T-helper 2 cell treated with Interferon-gamma antibody and Interleukin-4, amounts not matched to agents 100 ng/mL and 5 ng/mL, for 36 hours (primary cell): ENCODE measurements at regions not wholly inside any gene's neighbourhood (a gene's known extent, or its start where the extent isn't known, plus 50 kb on each side); places are given as distances from the start of the nearest gene placed in this dataset.

ENCODE experiments used
- intact Hi-C: fragments of 100-400 bp; cut with micrococcal nuclease; formaldehyde crosslinking; loops from one replicate; pipeline ENCODE4 v1.15.1; 2023

GRCh38 chr11:129270446-129270845 is 78.3 kb upstream of the ARHGAP32 start:
- intact Hi-C loops: loop anchor here (10.0 kb wide), 2 partner anchors 386 to 624 kb away; partner anchors contain the start of gene NFRKB

- intact Hi-C loops: no loop called here
Measured at GRCh38 chr11:129268371-129268770, 76.2 kb upstream of the ARHGAP32 start.

GRCh38 chr11:129267716-129268115 is 75.6 kb upstream of the ARHGAP32 start:
- intact Hi-C loops: no loop called here

GRCh38 chr11:129266536-129266935 is 74.4 kb upstream of the ARHGAP32 start:
- intact Hi-C loops: no loop called here

GRCh38 chr11:129265125-129265788 is 73.1 kb upstream of the ARHGAP32 start:
- intact Hi-C loops: no loop called here

GRCh38 chr11:129264114-129264513 is 72.0 kb upstream of the ARHGAP32 start:
- intact Hi-C loops: no loop called here

GRCh38 chr11:129260750-129261149 is 68.6 kb upstream of the ARHGAP32 start:
- intact Hi-C loops: no loop called here

- intact Hi-C loops: no loop called here
Measured at GRCh38 chr11:129259931-129260348, 67.8 kb upstream of the ARHGAP32 start.

GRCh38 chr11:129258205-129258604 is 66.1 kb upstream of the ARHGAP32 start:
- intact Hi-C loops: no loop called here

- intact Hi-C loops: no loop called here
Measured at GRCh38 chr11:129257512-129257911, 65.4 kb upstream of the ARHGAP32 start.

- intact Hi-C loops: no loop called here
Measured at GRCh38 chr11:129252621-129253020, 60.5 kb upstream of the ARHGAP32 start.

GRCh38 chr11:129251067-129251466 is 58.9 kb upstream of the ARHGAP32 start:
- intact Hi-C loops: no loop called here

- intact Hi-C loops: no loop called here
Measured at GRCh38 chr11:129249923-129250322, 57.8 kb upstream of the ARHGAP32 start.

- intact Hi-C loops: no loop called here
Measured at GRCh38 chr11:129249351-129249750, 57.2 kb upstream of the ARHGAP32 start.

GRCh38 chr11:129248618-129249017 is 56.5 kb upstream of the ARHGAP32 start:
- intact Hi-C loops: no loop called here

GRCh38 chr11:129247135-129247534 is 55.0 kb upstream of the ARHGAP32 start:
- intact Hi-C loops: no loop called here

GRCh38 chr11:129242855-129243254 is 50.7 kb upstream of the ARHGAP32 start:
- intact Hi-C loops: no loop called here
